Stimulated activated CD8-positive, alpha-beta memory T cell treated with anti-CD3 and anti-CD28 coated beads, Interleukin-7, amount 100 ng/mL, for 1 hour (primary cell): ENCODE measurements at regions not wholly inside any gene's neighbourhood (a gene's known extent, or its start where the extent isn't known, plus 50 kb on each side); places are given as distances from the start of the nearest gene placed in this dataset.
"Not testable (repeated sequence)": the region's sequence is repeated elsewhere in the genome, so short reads cannot be mapped to it uniquely, and the experiment has no call there.

ENCODE experiments used
- DNase-seq, 2 donors: peaks; one replicate each; pipeline ENCODE4 v3.0.0-alpha.2; 2020; ENCODE audit warnings: low read depth in 2 of 2

- DNase-seq: not testable (repeated sequence)
Observed at GRCh38 chr3:75394102-75394501, 270.0 kb upstream of the FRG2C start.

DNA sequence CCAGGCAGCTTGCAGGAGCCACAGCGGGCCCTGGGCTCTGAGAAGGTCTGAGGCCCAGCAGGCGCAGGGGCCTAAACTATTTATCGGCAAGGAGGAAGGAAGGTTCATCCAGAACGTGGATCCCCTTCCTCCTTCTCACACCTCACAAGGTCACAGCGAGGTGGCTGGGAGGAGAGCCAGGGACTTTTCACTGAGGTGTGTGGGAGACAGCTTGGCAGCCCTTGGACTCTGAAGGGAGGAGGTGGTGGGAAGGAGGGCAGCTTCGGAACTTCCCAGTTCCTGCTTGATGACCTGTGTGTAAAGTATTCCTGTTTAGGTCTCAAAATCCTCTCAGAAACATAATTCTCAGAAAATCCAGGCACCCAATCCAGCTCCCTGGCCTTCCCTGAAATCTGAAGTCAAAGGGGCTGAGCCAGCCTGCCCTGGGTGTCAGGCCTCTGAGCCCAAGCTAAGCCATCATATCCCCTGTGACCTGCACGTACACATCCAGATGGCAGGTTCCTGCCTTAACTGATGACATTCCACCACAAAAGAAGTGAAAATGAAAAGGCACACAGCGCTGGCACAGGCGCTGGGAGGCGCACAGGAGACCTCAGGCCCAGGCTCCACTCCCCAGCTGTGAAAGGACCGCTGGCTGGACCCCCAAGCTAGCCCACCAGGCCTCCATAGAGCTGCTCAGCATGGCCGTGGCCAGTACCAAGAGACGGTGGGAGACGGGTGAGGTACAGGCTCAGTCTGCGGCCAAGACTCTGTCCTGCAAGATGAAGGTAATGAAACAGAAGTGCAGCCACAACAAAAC lies 269.4 kb upstream of the FRG2C start:
- not testable (repeated sequence) for DNase-seq

- no peak for DNase-seq
Observed at GRCh38 chr3:75395580-75396315, 268.4 kb upstream of the FRG2C start.

GRCh38 chr3:75396316-75396802 lies 267.8 kb upstream of the FRG2C start:
- no peak for DNase-seq

GRCh38 chr3:75397486-75397885 lies 266.6 kb upstream of the FRG2C start:
- not testable (repeated sequence) for DNase-seq

DNA sequence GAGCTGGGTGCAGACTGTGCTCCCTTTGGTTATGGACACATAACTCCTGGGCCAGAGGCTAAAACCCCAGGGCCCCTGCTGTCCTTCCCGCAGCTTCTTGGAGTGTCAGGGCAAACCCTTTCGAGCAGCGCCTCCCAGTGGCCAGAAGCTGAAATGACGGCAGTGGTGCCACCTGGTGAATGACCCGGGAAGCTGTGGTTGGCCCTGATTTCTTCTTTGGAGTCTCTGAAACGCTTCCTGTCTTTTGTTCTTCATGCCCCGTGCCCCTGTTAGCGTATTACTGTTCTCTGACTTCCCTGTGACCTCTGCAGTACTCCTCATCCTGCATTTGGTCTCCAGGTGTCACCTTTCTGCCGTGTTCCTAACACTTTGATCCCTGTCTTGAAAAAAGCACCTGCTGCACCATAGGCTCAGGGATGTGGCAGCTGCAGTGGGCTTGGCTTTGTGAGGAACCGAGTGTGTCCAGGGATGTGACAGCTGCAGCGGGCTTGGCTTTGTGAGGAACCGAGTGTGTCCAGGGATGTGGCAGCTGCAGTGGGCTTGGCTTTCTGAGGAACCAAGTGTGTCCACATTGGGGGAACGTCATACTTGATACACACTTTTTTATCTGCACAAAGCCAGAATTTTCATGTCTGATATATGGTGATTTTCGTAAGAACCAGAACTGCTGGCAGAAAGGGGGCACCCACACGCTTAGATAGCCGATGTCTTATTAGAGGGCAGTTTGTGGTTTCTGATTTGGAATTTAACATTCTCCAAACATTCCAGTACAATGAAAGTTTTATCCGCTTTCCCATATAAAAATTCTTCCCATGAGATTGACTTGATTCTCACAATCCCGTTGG lies 241.8 kb upstream of the FRG2C start:
- not testable (repeated sequence) for DNase-seq

GRCh38 chr3:75425379-75425778 lies 238.7 kb upstream of the FRG2C start:
- DNase-seq: not testable (repeated sequence)

- not testable (repeated sequence) for DNase-seq
Observed at GRCh38 chr3:75427486-75427885, 236.6 kb upstream of the FRG2C start.

DNA sequence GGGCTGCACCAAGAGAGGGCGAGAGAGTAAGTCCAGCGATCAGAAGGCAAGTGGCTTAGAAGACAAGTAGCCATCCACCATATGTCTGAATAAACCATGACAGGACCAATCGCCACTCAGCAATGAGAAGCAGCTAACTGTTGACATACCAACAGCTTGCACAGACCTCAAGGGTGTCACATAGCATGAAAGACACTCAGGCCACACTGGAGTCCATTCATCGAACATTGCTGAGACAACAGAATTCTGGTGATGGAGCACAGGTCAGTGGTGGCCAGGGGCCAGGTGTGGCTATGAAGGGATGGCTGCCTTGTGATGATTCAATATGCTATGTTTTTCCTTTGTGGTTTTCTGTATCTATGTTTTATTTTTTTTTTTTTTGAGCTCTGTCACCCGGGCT lies 236.2 kb upstream of the FRG2C start:
- not testable (repeated sequence) for DNase-seq

GRCh38 chr3:75429561-75430220 lies 234.4 kb upstream of the FRG2C start:
- DNase-seq: peak; percentile 36 to 46

GRCh38 chr3:75430406-75430805 lies 233.7 kb upstream of the FRG2C start:
- not testable (repeated sequence) for DNase-seq

DNA sequence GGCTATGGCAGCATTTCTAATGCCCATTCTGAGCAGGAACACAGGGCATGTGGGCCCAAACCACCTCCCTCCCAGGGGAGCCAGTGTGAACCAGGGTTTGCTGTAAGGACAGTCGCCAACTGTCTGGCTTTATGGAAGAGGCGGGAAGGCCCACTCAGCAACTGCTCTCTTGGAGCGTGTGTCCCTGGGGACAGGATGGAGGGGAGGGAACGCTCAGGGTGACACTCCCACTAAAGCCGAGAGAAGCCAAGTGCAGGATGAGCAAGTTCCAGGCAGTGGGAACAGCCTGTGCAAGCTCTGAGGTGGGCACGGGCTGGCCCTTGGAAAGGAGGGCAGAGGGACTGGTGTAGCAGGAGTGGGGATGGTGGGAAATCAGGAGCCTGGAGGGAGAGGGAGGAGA lies 233.0 kb upstream of the FRG2C start:
- not testable (repeated sequence) for DNase-seq

GRCh38 chr3:75432466-75432865 lies 231.7 kb upstream of the FRG2C start:
- not testable (repeated sequence) for DNase-seq

- not testable (repeated sequence) for DNase-seq
Observed at GRCh38 chr3:75432885-75433284, 231.2 kb upstream of the FRG2C start.

GRCh38 chr3:75433295-75433694 lies 230.8 kb upstream of the FRG2C start:
- DNase-seq: not testable (repeated sequence)

GRCh38 chr3:75434276-75434912 lies 229.7 kb upstream of the FRG2C start:
- not testable (repeated sequence) for DNase-seq

- peak; percentile 96 to 97 for DNase-seq
Observed at GRCh38 chr3:75434913-75435793, 229.0 kb upstream of the FRG2C start.

DNA sequence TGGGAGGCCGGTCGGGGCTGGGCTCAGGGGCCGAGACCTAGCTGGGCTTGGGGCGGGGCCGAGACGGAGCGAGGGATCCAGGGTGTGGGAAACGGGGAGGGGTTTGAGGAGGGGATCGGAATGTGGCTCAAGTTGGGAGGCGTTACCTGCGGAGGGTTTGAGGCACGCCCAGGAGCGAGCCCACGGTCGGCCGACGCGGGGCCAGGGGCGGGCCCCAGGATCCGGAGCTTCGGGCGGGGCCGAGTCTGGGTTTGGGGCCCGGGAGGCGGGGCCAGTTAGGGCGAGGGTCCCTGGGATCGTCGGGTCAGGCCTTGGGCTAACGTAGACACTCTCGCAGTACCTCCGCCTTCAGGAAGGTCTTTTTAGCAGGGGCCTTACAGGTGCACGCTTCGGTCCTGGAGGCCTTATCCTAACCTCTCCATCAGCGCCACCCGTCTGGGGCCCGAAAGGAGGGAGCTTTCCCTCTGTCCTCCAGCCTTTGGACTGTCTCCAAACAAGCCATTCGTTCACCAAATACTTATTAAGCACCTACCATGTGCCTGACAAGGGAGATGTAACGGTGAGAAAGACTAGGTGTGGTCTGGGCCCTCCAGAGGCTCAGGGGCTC lies 228.2 kb upstream of the FRG2C start:
- DNase-seq: not testable (repeated sequence)

DNA sequence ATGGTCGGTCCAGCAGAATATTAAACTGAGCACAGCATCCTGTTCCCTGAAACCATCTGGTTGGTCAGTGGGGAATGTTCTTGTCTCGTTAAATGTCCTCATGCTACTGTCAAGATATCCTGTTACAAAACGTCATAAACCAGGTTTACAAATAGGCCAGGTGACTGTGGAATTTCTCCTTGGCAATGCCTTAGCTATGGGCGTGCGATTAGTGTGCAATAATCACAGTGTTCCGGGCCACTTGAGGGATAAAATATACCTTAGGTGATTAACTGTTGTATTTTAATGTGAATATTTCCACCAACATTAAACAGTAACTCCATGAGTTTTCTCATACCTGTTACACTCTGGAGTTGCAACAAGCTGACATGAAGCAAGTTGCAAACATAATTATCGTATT lies 223.1 kb upstream of the FRG2C start:
- not testable (repeated sequence) for DNase-seq
